HG03520 (cell line): ENCODE measurements at regions not wholly inside any gene's neighbourhood (a gene's known extent, or its start where the extent isn't known, plus 50 kb on each side); places are given as distances from the start of the nearest gene placed in this dataset.
"Not testable (repeated sequence)": the region's sequence is repeated elsewhere in the genome, so short reads cannot be mapped to it uniquely, and the experiment has no call there.

ENCODE experiments used
- ATAC-seq: cut with Tn5 transposase; IDR thresholded peaks from one replicate; pipeline ENCODE4 v1.9.1; 2021; ENCODE audit warnings: mild to moderate bottlenecking, moderate library complexity; ENCODE audit not compliant: unreplicated experiment

DNA sequence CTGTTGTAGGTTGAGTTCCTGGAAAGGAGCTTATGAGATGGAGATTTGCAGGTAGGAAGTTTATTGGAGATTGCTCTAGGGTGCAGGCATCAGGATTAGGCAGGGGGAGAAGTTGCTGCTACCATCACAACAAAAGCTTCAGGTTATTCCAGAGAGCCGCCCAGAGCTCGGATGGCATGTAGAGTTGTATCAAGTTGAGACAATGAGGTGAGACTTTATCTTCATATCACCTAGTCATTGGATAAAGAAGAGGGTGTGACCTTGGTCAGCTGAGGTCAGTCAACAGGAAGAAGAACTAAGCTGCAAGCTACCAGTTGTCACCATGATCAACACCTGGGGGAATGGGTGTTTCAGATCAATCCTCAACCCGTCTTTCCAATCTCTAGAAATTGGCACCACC is 342.0 kb downstream of the RFC3 start:
- no peak for ATAC-seq

- no peak for ATAC-seq
Measured at GRCh38 chr13:34161931-34162543, 344.1 kb downstream of the RFC3 start.

DNA sequence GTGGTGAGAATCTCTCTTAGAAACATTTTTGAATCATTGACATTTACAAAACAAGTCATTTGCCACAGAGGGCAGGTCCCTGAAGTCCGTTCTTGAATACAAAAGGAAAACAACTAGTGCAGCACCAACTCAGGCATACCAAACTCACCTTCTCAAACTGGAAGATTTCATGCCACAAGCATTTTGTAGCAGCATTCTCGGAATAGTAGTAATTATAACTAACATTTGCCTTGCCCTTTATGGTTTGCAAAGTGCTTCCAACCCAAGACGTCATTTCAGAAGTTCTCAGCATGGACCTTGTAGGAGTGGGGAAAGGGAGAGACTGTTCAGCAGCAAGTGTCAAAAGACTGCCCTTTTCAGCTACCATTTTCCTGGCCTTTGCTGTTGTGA is 344.6 kb downstream of the RFC3 start:
- ATAC-seq, result no peak

DNA sequence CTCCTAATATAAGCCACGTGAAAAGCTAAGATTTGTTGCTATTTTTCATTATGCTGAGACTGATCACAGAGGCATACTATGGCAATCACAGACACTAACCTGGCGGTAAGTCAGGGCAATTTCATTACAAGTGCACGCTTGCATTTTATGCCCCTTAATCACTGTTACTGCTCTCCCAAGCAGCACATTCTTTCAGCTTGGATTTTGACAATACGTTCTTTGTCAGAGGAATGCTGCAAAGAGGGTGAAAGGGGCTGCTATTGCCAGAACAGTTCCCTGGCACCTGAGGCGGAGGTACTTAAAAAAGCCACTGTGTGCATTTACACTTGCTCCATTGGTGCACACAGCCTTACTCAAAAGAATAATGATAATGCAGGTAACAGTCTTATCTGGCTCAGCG is 346.6 kb downstream of the RFC3 start:
- ATAC-seq, result no peak

GRCh38 chr13:34165158-34165557 is 347.2 kb downstream of the RFC3 start:
- ATAC-seq, result no peak

DNA sequence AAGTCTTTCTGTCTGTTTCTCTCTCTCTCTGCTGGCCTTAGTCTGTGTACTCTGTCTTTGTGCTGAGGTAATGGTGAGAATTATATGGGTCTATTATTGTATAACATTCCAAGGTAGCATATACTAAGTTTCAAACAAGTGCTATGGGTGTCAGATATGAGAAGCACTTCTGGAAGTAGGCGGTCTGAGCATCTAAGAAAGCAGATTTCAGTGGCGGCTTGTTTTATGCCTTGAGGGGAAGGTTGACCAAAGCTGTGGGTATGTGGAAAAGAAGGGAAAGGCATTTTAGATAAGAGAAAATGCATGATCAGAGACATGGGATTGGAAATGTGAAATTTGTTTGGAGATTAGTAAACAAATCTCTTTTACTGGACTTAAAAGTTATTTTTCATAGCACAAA is 348.5 kb downstream of the RFC3 start:
- ATAC-seq, result no peak

DNA sequence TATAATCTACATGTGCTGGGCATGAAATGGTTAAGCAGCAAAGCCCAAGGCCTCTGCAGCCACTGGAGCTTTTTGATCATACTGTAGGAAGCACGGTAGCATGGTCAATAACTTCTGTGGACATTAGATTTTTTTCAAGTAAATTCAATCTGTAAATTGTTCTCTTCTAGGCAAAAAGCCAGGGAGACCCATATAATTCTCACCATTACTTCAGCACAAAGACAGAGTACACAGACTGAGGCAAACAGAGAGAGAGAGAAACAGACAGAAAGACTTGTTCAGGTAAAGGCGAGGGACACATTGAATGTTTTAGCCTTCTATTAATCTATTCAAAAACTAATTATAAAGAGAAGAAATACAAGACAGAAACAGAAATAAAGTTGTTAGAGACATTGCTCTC is 349.4 kb downstream of the RFC3 start:
- no peak for ATAC-seq

DNA sequence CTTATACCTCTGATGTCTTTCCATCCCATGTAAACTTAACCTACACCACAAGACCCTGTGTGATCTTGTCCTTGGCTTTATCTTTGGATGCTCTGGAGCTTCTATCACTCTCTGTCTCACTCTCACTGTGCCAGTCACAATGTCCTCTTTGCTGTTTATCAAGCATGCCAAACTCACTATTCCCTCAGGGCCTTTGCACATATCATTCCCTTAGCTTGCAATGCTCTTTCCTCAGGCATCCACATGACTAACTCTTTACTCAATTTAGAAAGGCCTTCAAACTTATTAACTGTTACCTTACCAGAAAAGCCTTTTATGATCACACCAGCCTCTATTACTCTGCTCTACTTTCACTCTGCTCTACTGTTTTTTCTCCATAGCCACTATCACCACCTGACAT is 354.1 kb downstream of the RFC3 start:
- no peak for ATAC-seq

- ATAC-seq, result no peak
Measured at GRCh38 chr13:34174671-34175145, 356.8 kb downstream of the RFC3 start.

DNA sequence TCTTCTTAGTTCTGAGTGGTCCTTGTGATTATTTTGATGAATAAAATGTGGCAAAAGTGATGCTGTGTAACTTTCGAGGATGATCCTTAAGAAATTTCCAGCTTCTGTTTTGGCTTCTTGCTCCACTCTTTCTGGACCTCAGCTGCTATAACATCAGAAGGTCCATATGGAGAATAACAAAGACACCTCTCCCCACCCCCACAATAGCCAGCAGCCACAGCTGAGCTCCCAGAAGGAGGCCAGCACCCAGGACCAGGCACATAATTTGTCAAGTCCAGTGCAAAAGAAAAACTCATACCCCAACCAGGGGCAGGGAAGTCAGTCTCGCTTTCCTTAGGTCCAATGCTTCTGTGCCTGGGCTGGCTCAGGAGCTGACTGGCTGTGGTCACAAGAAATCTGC is 357.6 kb downstream of the RFC3 start:
- no peak for ATAC-seq

GRCh38 chr13:34176633-34177032 is 358.7 kb downstream of the RFC3 start:
- no peak for ATAC-seq

GRCh38 chr13:34179481-34179880 is 361.5 kb downstream of the RFC3 start:
- ATAC-seq, result no peak

- no peak for ATAC-seq
Measured at GRCh38 chr13:34179927-34180326, 362.0 kb downstream of the RFC3 start.

DNA sequence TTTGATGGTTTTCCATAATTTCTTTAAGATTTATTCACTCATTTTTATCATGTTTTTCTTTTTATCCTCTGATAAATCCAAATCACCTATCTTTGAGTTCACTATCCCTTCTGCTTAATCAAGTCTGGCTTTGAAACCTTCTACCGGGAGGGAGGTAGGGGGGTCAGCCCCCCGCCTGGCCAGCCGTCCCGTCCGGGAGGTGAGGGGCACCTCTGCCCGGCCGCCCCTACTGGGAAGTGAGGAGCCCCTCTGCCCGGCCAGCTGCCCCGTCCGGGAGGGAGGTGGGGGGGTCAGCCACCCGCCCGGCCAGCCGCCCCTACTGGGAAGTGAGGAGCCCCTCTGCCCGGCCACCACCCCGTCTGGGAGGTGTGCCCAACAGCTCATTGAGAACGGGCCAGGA is 363.3 kb downstream of the RFC3 start:
- not testable (repeated sequence) for ATAC-seq

GRCh38 chr13:34189946-34190345 is 372.0 kb downstream of the RFC3 start:
- ATAC-seq, result no peak

- ATAC-seq, result no peak
Measured at GRCh38 chr13:34201050-34201913, 383.3 kb downstream of the RFC3 start.

DNA sequence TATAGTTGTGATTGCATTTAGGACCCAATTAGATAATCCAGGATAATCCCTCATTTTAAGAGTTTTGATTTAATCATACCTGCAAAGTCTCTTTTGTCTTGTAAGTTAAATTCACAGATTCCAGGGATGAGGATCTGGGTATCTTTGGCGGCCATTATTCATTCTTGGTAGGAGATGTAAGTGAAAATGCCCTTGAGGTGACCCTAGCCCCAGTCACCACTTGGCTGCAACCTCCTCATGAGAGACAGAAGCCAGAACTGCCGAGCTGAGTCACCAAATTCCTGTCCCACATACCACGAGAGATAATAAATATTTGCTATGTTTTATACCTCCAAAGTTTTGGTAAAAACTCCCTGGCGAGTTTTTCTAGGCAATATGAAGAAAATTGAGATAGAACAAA is 389.4 kb downstream of the RFC3 start:
- no peak for ATAC-seq

GRCh38 chr13:34207872-34208271 is 389.9 kb downstream of the RFC3 start:
- ATAC-seq, result no peak

GRCh38 chr13:34208336-34208735 is 390.4 kb downstream of the RFC3 start:
- no peak for ATAC-seq

- ATAC-seq, result no peak
Measured at GRCh38 chr13:34210341-34210740, 392.4 kb downstream of the RFC3 start.

DNA sequence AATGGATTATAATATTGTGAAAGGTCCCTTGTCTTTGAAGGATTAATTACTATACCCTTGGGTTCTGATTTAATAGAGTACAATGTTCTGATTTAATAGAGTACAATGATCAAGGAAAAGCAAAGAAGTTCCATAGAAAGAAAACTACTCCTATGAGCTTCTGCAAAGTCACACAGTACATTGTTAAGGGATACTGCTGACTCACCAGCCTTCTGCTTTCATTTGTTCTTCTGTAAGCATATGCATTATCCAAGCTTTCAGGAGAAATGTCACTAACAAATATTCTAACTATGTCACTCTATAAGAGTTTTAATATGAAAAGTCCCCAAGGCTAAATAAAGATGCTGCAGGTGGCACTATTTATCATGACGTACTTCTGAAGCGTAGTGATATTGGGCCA is 396.7 kb downstream of the RFC3 start:
- no peak for ATAC-seq

- no peak for ATAC-seq
Measured at GRCh38 chr13:34216256-34216655, 398.3 kb downstream of the RFC3 start.
